ENCODE measurements at regions not wholly inside any gene's neighbourhood (a gene's known extent, or its start where the extent isn't known, plus 50 kb on each side); places are given as distances from the start of the nearest gene placed in this dataset.

- TF ChIP-seq POLR2AphosphoS5 (IDR thresholded peaks at IDR 0.05; ENCODE audit: borderline replicate concordance, low read depth, low read length), result no peak
- no peak for TF ChIP-seq EZH2 (IDR thresholded peaks at IDR 0.05)
- TF ChIP-seq FOXP2 (optimal IDR thresholded peaks at IDR 0.05; ENCODE audit: control extremely low read depth, extremely low read length, insufficient read depth), result no peak
Observed at GRCh38 chr1:25072461-25072860, 142.4 kb upstream of the RUNX3 start.
